Left ventricle myocardium inferior (tissue), 1 donor: ENCODE measurements at regions not wholly inside any gene's neighbourhood (a gene's known extent, or its start where the extent isn't known, plus 50 kb on each side); places are given as distances from the start of the nearest gene placed in this dataset.

Experiments
- DNase-seq: peaks from one replicate; pipeline ENCODE4 v3.0.0-alpha.2; 2020
- H3K27ac ChIP-seq: fragments of 200-600 bp; replicated peaks from 2 replicates; pipeline ENCODE4 v1.8.0; 2021
- H3K27me3 ChIP-seq: fragments of 200-600 bp; 2 replicates; pipeline ENCODE4 v1.8.0; 2021; ENCODE audit warnings: low read depth
- H3K36me3 ChIP-seq: fragments of 200-600 bp; 2 replicates; pipeline ENCODE4 v1.8.0; 2021
- H3K4me1 ChIP-seq: fragments of 200-600 bp; 2 replicates; pipeline ENCODE4 v1.8.0; 2021
- H3K4me3 ChIP-seq: fragments of 200-600 bp; 2 replicates; pipeline ENCODE4 v1.8.0; 2021; ENCODE audit warnings: mild to moderate bottlenecking, moderate library complexity
- H3K9me3 ChIP-seq: fragments of 200-600 bp; replicated peaks from 2 replicates; pipeline ENCODE4 v1.8.0; 2021
- CTCF ChIP-seq: fragments of 200-600 bp; IDR thresholded peaks from 2 replicates; pipeline ENCODE4 v1.8.0; 2021; ENCODE audit warnings: antibody characterized with exemption, mild to moderate bottlenecking, borderline replicate concordance
- intact Hi-C: fragments of 100-400 bp; cut with micrococcal nuclease; formaldehyde crosslinking; loops from one replicate; pipeline ENCODE4 v1.11.0; 2022
- donor health status: DM: no; HTN: yes; CAD: no; lungs with severe emphysema.

- no peak for DNase-seq
- Histone ChIP-seq H3K27me3 (no peaks in the 10 kb centered on the region), H3K4me1 (no peaks in the 10 kb centered on the region), H3K4me3 (no peak overlapping the region), H3K36me3 (no peaks in the 10 kb centered on the region), H3K9me3 (no peaks in the 10 kb centered on the region), H3K27ac (no peak overlapping the region)
- intact Hi-C loops, result no loop called here
- no peak for TF ChIP-seq CTCF
Observed at GRCh38 chr13:65866138-65866537, 1364.0 kb downstream of the PCDH9 start.

GRCh38 chr13:65865206-65865605 is 1364.9 kb downstream of the PCDH9 start:
- DNase-seq, result no peak
- no peaks in the 10 kb centered on the region for H3K9me3 ChIP-seq
- no peaks in the 10 kb centered on the region for H3K4me1 ChIP-seq
- no peak for TF ChIP-seq CTCF
- H3K36me3 ChIP-seq, result no peaks in the 10 kb centered on the region
- no peak overlapping the region for H3K4me3 ChIP-seq
- H3K27ac ChIP-seq, result no peak overlapping the region
- H3K27me3 ChIP-seq, result no peaks in the 10 kb centered on the region
- intact Hi-C loops, result no loop called here

- no peak for TF ChIP-seq CTCF
- H3K4me3 ChIP-seq, result no peak overlapping the region
- H3K36me3 ChIP-seq, result no peaks in the 10 kb centered on the region
- no peak for DNase-seq
- H3K4me1 ChIP-seq, result no peaks in the 10 kb centered on the region
- intact Hi-C loops, result no loop called here
- no peaks in the 10 kb centered on the region for H3K9me3 ChIP-seq
- H3K27me3 ChIP-seq, result no peaks in the 10 kb centered on the region
- H3K27ac ChIP-seq, result no peak overlapping the region
Observed at GRCh38 chr13:65864039-65864438, 1366.1 kb downstream of the PCDH9 start.

GRCh38 chr13:65860306-65860705 is 1369.8 kb downstream of the PCDH9 start:
- no peak overlapping the region for H3K27ac ChIP-seq
- H3K4me3 ChIP-seq, result no peak overlapping the region
- H3K27me3 ChIP-seq, result no peaks in the 10 kb centered on the region
- H3K9me3 ChIP-seq, result no peaks in the 10 kb centered on the region
- intact Hi-C loops, result no loop called here
- H3K4me1 ChIP-seq, result no peaks in the 10 kb centered on the region
- DNase-seq, result no peak
- TF ChIP-seq CTCF, result no peak
- no peaks in the 10 kb centered on the region for H3K36me3 ChIP-seq

- Histone ChIP-seq H3K36me3 (no peaks in the 10 kb centered on the region), H3K27ac (no peak overlapping the region), H3K4me3 (no peak overlapping the region), H3K4me1 (no peaks in the 10 kb centered on the region), H3K27me3 (no peaks in the 10 kb centered on the region), H3K9me3 (no peaks in the 10 kb centered on the region)
- intact Hi-C loops, result no loop called here
- no peak for TF ChIP-seq CTCF
- DNase-seq, result no peak
Observed at GRCh38 chr13:65857942-65858565, 1372.1 kb downstream of the PCDH9 start.
